Smooth muscle cell (in vitro differentiated cells): ENCODE measurements at regions not wholly inside any gene's neighbourhood (a gene's known extent, or its start where the extent isn't known, plus 50 kb on each side); places are given as distances from the start of the nearest gene placed in this dataset.

ENCODE experiments used
- DNase-seq: peaks from one replicate; lab custom pipeline; 2025; ENCODE audit not compliant: unreplicated experiment; lab: John Stamatoyannopoulos, UW
- H2AFZ ChIP-seq: fragments of 200-600 bp; sonication (generic); 2 replicates; pipeline ENCODE4 v1.6.0; 2016; ENCODE audit warnings: antibody characterized with exemption, low read depth, mild to moderate bottlenecking
- H3F3A ChIP-seq: fragments of 200-600 bp; sonication (generic); 2 replicates; pipeline ENCODE4 v1.6.0; 2017; ENCODE audit warnings: antibody characterized with exemption, low read depth
- H3K27ac ChIP-seq: fragments of 200-600 bp; sonication (generic); 2 replicates; pipeline ENCODE4 v1.5.1; 2016; ENCODE audit warnings: low read depth, mild to moderate bottlenecking
- H3K27me3 ChIP-seq: fragments of 200-600 bp; sonication (generic); 2 replicates; pipeline ENCODE4 v1.6.1; 2016; ENCODE audit warnings: low read depth, mild to moderate bottlenecking
- H3K36me3 ChIP-seq: fragments of 200-600 bp; sonication (generic); 2 replicates; pipeline ENCODE4 v1.5.1; 2016; ENCODE audit warnings: low read depth
- H3K4me1 ChIP-seq: fragments of 200-600 bp; sonication (generic); 2 replicates; pipeline ENCODE4 v1.5.1; 2016; ENCODE audit warnings: low read depth
- H3K4me2 ChIP-seq: fragments of 200-600 bp; sonication (generic); 2 replicates; pipeline ENCODE4 v1.6.0; 2016; ENCODE audit warnings: mild to moderate bottlenecking
- H3K4me3 ChIP-seq: fragments of 200-600 bp; sonication (generic); 2 replicates; pipeline ENCODE4 v1.5.1; 2016; ENCODE audit warnings: mild to moderate bottlenecking
- H3K79me2 ChIP-seq: fragments of 200-600 bp; sonication (generic); 2 replicates; pipeline ENCODE4 v1.6.0; 2016; ENCODE audit warnings: low read depth, mild to moderate bottlenecking
- H3K9ac ChIP-seq: fragments of 200-600 bp; sonication (generic); 2 replicates; pipeline ENCODE4 v1.6.0; 2016; ENCODE audit warnings: low read depth
- H3K9me3 ChIP-seq: fragments of 200-600 bp; sonication (generic); replicated peaks from 2 replicates; pipeline ENCODE4 v1.5.1; 2016; ENCODE audit warnings: low read depth
- H4K20me1 ChIP-seq: fragments of 200-600 bp; sonication (generic); 2 replicates; pipeline ENCODE4 v1.6.0; 2016; ENCODE audit warnings: low read depth
- WGBS: methylation state at CpG from one replicate; pipeline ENCODE4 v1.1.7; 2016; ENCODE audit warnings: low lambda C conversion rate; 5-methylcytosine and 5-hydroxymethylcytosine counted together
- TF ChIP-seq, protein P1 (sequence below): fragments of 200-600 bp; sonication (generic); IDR thresholded peaks from 2 replicates; pipeline ENCODE4 v1.5.1; 2017; ENCODE audit warnings: borderline replicate concordance, mild to moderate bottlenecking, antibody characterized with exemption; ENCODE audit not compliant: insufficient read depth, poor library complexity, severe bottlenecking

DNA sequence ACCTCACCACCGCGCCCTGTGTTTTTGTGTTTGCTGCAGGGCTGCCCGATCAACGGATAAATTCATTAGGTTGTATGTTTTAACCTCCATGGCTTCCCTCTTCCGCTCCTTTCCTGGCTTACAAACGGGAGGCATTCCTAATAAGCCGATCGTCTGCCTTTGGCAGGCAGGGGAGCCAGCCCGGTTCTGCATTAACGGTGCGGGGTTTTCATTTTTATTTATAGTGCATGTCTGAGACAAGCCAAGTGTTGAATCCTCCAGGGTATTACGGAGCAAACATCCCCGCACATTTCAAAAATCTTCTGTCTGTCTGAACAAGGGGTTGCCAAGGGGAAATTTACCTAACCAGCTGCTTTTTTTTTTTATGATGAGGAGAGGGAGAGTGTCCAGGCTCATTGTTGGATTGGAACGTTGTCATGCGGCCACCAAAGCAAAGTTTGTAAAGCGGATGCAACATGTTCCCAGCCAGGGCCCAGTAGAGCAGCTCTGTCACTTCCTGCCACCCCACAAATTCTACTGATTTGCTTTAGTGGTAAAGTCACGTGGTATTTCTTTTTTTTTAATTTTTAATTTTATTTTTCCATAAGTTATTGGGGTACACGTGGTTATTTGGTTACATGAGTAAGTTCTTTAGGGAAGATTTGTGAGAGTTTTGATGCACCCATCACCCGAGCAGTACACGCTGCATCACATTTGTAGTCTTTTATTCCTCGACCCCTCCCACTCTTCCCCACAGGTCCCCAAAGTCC lies 92.3 kb upstream of the BAIAP2L1 start:
- no peak overlapping the region for H3K27ac ChIP-seq
- no peaks in the 10 kb centered on the region for H3K36me3 ChIP-seq
- no peak overlapping the region for H3K4me2 ChIP-seq
- no peak overlapping the region for H2AFZ ChIP-seq
- H3K27me3 ChIP-seq: peaks cover 3% of the 10 kb centered on the region
- no peak overlapping the region for H3K4me3 ChIP-seq
- no peaks in the 10 kb centered on the region for H4K20me1 ChIP-seq
- no peak for DNase-seq
- H3K9me3 ChIP-seq: no peaks in the 10 kb centered on the region
- no peaks in the 10 kb centered on the region for H3K79me2 ChIP-seq
- TF ChIP-seq, protein P1, sequence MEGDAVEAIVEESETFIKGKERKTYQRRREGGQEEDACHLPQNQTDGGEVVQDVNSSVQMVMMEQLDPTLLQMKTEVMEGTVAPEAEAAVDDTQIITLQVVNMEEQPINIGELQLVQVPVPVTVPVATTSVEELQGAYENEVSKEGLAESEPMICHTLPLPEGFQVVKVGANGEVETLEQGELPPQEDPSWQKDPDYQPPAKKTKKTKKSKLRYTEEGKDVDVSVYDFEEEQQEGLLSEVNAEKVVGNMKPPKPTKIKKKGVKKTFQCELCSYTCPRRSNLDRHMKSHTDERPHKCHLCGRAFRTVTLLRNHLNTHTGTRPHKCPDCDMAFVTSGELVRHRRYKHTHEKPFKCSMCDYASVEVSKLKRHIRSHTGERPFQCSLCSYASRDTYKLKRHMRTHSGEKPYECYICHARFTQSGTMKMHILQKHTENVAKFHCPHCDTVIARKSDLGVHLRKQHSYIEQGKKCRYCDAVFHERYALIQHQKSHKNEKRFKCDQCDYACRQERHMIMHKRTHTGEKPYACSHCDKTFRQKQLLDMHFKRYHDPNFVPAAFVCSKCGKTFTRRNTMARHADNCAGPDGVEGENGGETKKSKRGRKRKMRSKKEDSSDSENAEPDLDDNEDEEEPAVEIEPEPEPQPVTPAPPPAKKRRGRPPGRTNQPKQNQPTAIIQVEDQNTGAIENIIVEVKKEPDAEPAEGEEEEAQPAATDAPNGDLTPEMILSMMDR: no peak
- H3K9ac ChIP-seq: no peak overlapping the region
- H3K4me1 ChIP-seq: no peaks in the 10 kb centered on the region
- H3F3A ChIP-seq: no peaks in the 10 kb centered on the region
- 88% methylated on average over 21 of the region's 21 CpGs for WGBS

DNA sequence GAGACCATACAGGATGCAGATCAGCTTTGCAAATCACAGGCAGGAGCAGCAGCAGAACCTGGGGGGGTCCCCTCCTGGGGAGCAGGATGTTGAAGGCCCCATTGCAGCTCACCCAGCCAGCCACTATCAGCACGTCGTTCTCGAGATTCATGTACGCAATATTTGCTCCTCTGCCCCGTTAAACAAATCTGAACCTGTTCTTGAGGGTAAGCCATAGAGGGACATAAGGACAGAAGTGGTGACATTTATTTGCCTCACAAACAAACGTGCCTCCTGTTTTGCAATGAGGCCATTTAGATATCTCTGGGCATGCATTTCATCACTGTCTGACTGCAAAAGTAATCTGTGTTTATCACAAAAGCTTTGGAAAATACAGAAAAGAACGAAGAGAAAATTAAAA lies 87.3 kb upstream of the BAIAP2L1 start:
- peaks cover 10% of the 10 kb centered on the region for H3K27me3 ChIP-seq
- H4K20me1 ChIP-seq: no peaks in the 10 kb centered on the region
- no peak overlapping the region for H3K27ac ChIP-seq
- H3K4me3 ChIP-seq: no peak overlapping the region
- H3F3A ChIP-seq: no peaks in the 10 kb centered on the region
- H2AFZ ChIP-seq: no peak overlapping the region
- no peak overlapping the region for H3K9ac ChIP-seq
- H3K4me2 ChIP-seq: no peak overlapping the region
- no peak for DNase-seq
- WGBS: 53% methylated on average over 7 of the region's 7 CpGs
- H3K79me2 ChIP-seq: no peaks in the 10 kb centered on the region
- no peaks in the 10 kb centered on the region for H3K4me1 ChIP-seq
- H3K9me3 ChIP-seq: no peaks in the 10 kb centered on the region
- TF ChIP-seq, protein P1: no peak
- no peaks in the 10 kb centered on the region for H3K36me3 ChIP-seq

DNA sequence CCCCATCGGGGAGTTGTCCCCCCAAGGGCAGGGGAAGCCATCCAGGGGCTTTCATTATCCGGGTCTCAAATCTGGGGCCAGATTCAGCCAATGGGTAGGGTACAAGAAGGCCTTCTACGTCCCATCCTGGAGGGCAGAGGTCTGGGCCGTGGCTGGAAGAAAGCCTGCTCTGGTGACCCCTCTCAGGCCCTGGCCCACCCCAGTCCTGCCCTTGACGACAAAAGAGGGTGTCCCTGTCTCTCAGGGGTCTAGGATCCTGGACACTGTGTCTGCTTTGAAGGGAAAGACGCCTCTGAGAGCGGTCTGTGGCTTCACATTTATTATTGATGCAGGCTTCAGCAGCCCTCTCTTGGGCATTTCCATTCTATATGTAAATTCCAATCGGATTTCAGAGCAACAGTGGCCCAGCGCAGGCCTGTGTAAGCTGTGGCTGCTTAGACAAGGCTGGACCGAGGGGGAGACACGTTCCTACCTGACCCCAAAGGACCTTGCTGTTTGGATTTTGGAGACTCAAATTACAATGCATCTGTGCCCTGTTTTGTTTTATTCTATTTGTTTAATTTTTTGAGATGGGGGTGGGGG lies 83.2 kb upstream of the BAIAP2L1 start:
- H4K20me1 ChIP-seq: no peaks in the 10 kb centered on the region
- H3K27ac ChIP-seq: no peak overlapping the region
- H3K9me3 ChIP-seq: no peaks in the 10 kb centered on the region
- peaks cover 7% of the 10 kb centered on the region for H3K27me3 ChIP-seq
- no peaks in the 10 kb centered on the region for H3F3A ChIP-seq
- H3K79me2 ChIP-seq: no peaks in the 10 kb centered on the region
- no peak overlapping the region for H3K4me3 ChIP-seq
- no peaks in the 10 kb centered on the region for H3K4me1 ChIP-seq
- H3K36me3 ChIP-seq: no peaks in the 10 kb centered on the region
- no peak overlapping the region for H2AFZ ChIP-seq
- H3K9ac ChIP-seq: no peak overlapping the region
- TF ChIP-seq, protein P1: no peak
- no peak for DNase-seq
- H3K4me2 ChIP-seq: no peak overlapping the region
- WGBS: 88% methylated on average over 11 of the region's 11 CpGs
